Mesendoderm (in vitro differentiated cells): ENCODE measurements at regions not wholly inside any gene's neighbourhood (a gene's known extent, or its start where the extent isn't known, plus 50 kb on each side); places are given as distances from the start of the nearest gene placed in this dataset.

Experiments
- DNase-seq: peaks from one replicate; pipeline ENCODE4 v3.0.0; 2013
- H2AK5ac ChIP-seq: 2 replicates; pipeline ENCODE4 v1.6.1; 2013; ENCODE audit warnings: low read length, inconsistent platforms
- H2BK120ac ChIP-seq: 2 replicates; pipeline ENCODE4 v1.6.1; 2013; ENCODE audit warnings: low read depth, mild to moderate bottlenecking, low read length, moderate library complexity, mixed read lengths
- H2BK15ac ChIP-seq: replicated peaks from 2 replicates; pipeline ENCODE4 v1.6.1; 2013; ENCODE audit warnings: low read depth, mild to moderate bottlenecking, moderate library complexity
- H2BK5ac ChIP-seq: 2 replicates; pipeline ENCODE4 v1.6.1; 2013; ENCODE audit warnings: low read length, inconsistent platforms
- H3K18ac ChIP-seq: 2 replicates; pipeline ENCODE4 v1.6.1; 2013; ENCODE audit warnings: mild to moderate bottlenecking, low read length, mixed read lengths
- H3K23ac ChIP-seq: one replicate; pipeline ENCODE4 v1.6.1; 2013; ENCODE audit warnings: low read length
- H3K27ac ChIP-seq: 2 replicates; pipeline ENCODE4 v1.5.1; 2013; ENCODE audit warnings: low read depth, mild to moderate bottlenecking, inconsistent platforms, low read length, moderate library complexity
- H3K27me3 ChIP-seq: 2 replicates; pipeline ENCODE4 v1.6.1; 2013; ENCODE audit warnings: low read length, control low read depth, mild to moderate bottlenecking, inconsistent platforms; ENCODE audit not compliant: insufficient read depth, poor library complexity
- H3K36me3 ChIP-seq: 2 replicates; pipeline ENCODE4 v1.6.1; 2013; ENCODE audit warnings: low read length, inconsistent platforms; ENCODE audit not compliant: control insufficient read depth, insufficient read depth
- H3K4ac ChIP-seq: one replicate; pipeline ENCODE4 v1.6.1; 2013; ENCODE audit warnings: low read depth, mild to moderate bottlenecking, low read length, moderate library complexity
- H3K4me1 ChIP-seq: 2 replicates; pipeline ENCODE4 v1.6.1; 2013; ENCODE audit warnings: low read depth, low read length, inconsistent platforms; ENCODE audit not compliant: control insufficient read depth
- H3K4me2 ChIP-seq: 2 replicates; pipeline ENCODE4 v1.6.1; 2013; ENCODE audit warnings: low read length
- H3K4me3 ChIP-seq: 2 replicates; pipeline ENCODE4 v1.5.1; 2013; ENCODE audit warnings: mild to moderate bottlenecking, low read length
- H3K56ac ChIP-seq: one replicate; pipeline ENCODE4 v1.6.1; 2013; ENCODE audit warnings: low read length
- H3K79me1 ChIP-seq: 2 replicates; pipeline ENCODE4 v1.6.1; 2013; ENCODE audit warnings: low read length, inconsistent platforms
- H3K79me2 ChIP-seq: 2 replicates; pipeline ENCODE4 v1.6.1; 2013; ENCODE audit warnings: mild to moderate bottlenecking, low read length; ENCODE audit not compliant: control insufficient read depth, insufficient read depth
- H3K9ac ChIP-seq: 2 replicates; pipeline ENCODE4 v1.6.1; 2013; ENCODE audit warnings: low read length, inconsistent platforms
- H4K5ac ChIP-seq: one replicate; pipeline ENCODE4 v1.6.1; 2013; ENCODE audit warnings: low read length
- H4K8ac ChIP-seq: one replicate; pipeline ENCODE4 v1.6.1; 2013; ENCODE audit warnings: low read depth, mild to moderate bottlenecking, control low read depth, low read length, moderate library complexity
- WGBS: extraction: QIAGEN DNeasy Blood & Tissue Kit; methylation state at CpG from one replicate; pipeline ENCODE4 v1.1.7; 2013; ENCODE audit warnings: low lambda C conversion rate, missing lambda C conversion rate; ENCODE audit not compliant: insufficient coverage; ENCODE audit errors: extremely low coverage; 5-methylcytosine and 5-hydroxymethylcytosine counted together

DNA sequence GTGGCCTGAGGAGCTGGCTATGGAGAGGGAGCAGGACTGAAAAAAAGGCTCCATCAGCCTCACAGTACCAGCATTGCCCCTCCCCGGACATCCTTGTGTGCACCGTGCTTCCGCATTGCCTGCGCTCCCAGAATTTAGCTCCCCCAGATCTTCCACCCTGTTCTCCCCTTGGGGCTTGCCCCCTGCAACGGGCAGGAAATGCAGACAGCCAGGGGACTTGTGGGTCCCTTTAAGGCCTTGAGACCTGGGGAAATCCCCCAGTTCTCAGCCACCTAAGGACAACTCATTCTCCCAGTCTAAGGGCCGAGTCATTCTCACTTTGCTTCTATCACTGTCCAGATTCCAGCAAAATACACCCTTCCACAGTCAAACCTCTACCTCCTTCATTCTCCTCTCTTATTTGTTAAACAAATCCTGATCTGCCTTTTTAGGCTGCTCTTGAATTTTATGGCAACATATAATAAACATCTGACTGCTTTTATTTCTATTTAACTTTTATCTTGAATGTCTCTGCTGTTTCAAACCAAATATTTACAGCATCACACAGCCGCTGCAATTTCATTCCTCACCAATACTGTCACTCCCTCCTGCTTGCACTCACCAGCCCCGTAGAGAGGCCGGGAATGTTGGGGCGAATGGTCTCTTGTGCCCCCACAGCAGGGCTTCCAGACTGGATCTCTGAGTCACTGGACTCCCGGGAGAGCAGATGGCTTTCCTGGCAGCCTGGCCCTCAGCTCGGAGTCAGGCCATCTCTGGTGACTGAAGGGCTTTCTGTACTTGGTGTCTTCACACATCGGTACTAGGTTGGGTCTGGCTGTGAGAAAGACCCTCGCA, 221.9 kb downstream of the TSHZ3 start:
- H2BK15ac ChIP-seq, result no peak overlapping the region
- H3K56ac ChIP-seq, result no peak overlapping the region
- no peaks in the 10 kb centered on the region for H3K27me3 ChIP-seq
- WGBS, result no CpG with 5 or more reads among the region's 14 CpGs
- no peaks in the 10 kb centered on the region for H3K4me1 ChIP-seq
- no peak overlapping the region for H3K4me2 ChIP-seq
- no peak overlapping the region for H3K18ac ChIP-seq
- H4K8ac ChIP-seq, result no peak overlapping the region
- no peak overlapping the region for H3K23ac ChIP-seq
- H4K5ac ChIP-seq, result no peak overlapping the region
- H3K79me2 ChIP-seq, result no peaks in the 10 kb centered on the region
- no peaks in the 10 kb centered on the region for H3K79me1 ChIP-seq
- no peak overlapping the region for H3K4me3 ChIP-seq
- DNase-seq, result peak; percentile 63
- H2BK5ac ChIP-seq, result no peak overlapping the region
- H3K27ac ChIP-seq, result no peak overlapping the region
- no peak overlapping the region for H3K4ac ChIP-seq
- H3K9ac ChIP-seq, result no peak overlapping the region
- no peaks in the 10 kb centered on the region for H3K36me3 ChIP-seq
- H2AK5ac ChIP-seq, result no peak overlapping the region
- H2BK120ac ChIP-seq, result no peak overlapping the region

DNA sequence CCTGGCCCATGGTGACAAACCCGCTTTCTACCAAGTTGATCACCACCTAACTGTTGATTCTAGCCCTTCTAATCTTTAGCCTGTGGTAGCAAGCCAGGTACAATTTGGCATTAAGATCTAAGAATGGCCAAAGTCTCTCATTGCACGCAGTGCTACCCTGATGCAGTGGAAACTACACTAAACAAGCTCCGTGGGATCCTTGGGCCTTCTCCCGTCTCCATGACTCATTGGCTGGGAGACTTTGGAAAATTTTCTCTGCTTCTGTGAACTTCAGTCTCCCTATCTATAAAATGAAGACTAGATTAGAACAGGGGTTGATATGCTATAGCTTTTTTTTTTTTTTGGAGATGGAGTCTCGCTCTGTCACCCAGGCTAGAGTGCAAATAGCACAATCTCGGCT, 223.0 kb downstream of the TSHZ3 start:
- H2AK5ac ChIP-seq, result no peak overlapping the region
- no peaks in the 10 kb centered on the region for H3K36me3 ChIP-seq
- H3K23ac ChIP-seq, result no peak overlapping the region
- no peaks in the 10 kb centered on the region for H3K79me2 ChIP-seq
- no peak overlapping the region for H3K27ac ChIP-seq
- H3K4ac ChIP-seq, result no peak overlapping the region
- no peaks in the 10 kb centered on the region for H3K79me1 ChIP-seq
- H2BK120ac ChIP-seq, result no peak overlapping the region
- H2BK15ac ChIP-seq, result no peak overlapping the region
- WGBS, result no CpG with 5 or more reads among the region's 6 CpGs
- H3K4me1 ChIP-seq, result no peaks in the 10 kb centered on the region
- no peak overlapping the region for H3K56ac ChIP-seq
- H4K8ac ChIP-seq, result no peak overlapping the region
- no peak overlapping the region for H3K18ac ChIP-seq
- no peak overlapping the region for H3K4me3 ChIP-seq
- no peak overlapping the region for H4K5ac ChIP-seq
- H3K4me2 ChIP-seq, result no peak overlapping the region
- no peaks in the 10 kb centered on the region for H3K27me3 ChIP-seq
- no peak overlapping the region for H3K9ac ChIP-seq
- DNase-seq, result no peak
- H2BK5ac ChIP-seq, result no peak overlapping the region

DNA sequence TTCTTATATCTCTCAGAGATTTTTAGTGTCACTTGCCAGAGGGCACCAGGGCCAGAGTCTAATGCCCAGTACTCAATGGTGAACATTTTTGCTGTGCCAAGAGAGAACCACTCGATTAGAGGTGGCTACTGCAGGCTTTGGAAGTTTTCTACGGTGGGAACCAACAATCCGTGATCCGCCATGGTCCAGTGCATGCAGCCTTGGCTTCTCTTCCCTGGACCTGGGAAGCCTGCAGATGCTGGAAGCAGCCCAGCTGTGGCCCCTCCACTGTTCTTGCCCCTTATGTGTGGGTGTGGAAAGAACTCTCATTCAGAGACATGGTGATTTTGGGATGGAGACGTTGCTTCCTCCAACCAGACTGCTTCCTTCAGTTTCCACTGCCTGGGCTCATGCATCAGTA, 224.2 kb downstream of the TSHZ3 start:
- H3K36me3 ChIP-seq, result no peaks in the 10 kb centered on the region
- WGBS, result no CpG with 5 or more reads among the region's 5 CpGs

DNA sequence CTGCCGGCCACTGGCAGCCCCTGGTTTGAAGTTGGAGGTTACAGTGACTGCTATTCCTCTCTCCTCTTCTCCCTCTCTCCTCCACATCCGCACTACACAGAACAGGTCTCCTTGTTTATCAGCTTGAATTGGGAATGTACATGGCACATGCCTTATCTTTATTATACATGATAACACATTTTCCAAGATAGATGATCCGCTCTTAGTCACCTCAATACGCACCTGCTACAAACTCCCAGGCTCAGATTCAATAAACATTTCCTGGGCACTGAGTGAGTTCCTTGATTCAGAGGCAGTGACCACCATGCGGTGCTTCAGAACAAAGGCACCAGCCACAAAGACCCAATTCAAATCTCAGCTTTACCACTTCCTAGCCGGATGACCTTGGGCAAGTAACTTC, 227.7 kb downstream of the TSHZ3 start:
- Histone ChIP-seq H3K9ac (no peak overlapping the region), H3K4ac (no peak overlapping the region), H3K18ac (no peak overlapping the region), H2AK5ac (no peak overlapping the region), H2BK15ac (no peak overlapping the region), H3K27me3 (no peaks in the 10 kb centered on the region), H3K79me1 (no peaks in the 10 kb centered on the region), H3K36me3 (no peaks in the 10 kb centered on the region), H3K56ac (no peak overlapping the region), H3K4me2 (no peak overlapping the region), H3K79me2 (no peaks in the 10 kb centered on the region), H3K23ac (no peak overlapping the region), H3K27ac (no peak overlapping the region), H2BK5ac (no peak overlapping the region), H2BK120ac (no peak overlapping the region), H4K5ac (no peak overlapping the region), H3K4me1 (no peaks in the 10 kb centered on the region), H4K8ac (no peak overlapping the region), H3K4me3 (no peak overlapping the region)
- no CpG with 5 or more reads among the region's 6 CpGs for WGBS
- no peak for DNase-seq

More for the DNA sequence above, 224.2 kb downstream of the TSHZ3 start:
- H2BK120ac ChIP-seq, result no peak overlapping the region
- no peak overlapping the region for H4K8ac ChIP-seq
- no peak overlapping the region for H3K23ac ChIP-seq
- H3K4me3 ChIP-seq, result no peak overlapping the region
- H4K5ac ChIP-seq, result no peak overlapping the region
- no peak overlapping the region for H3K4ac ChIP-seq
- H3K18ac ChIP-seq, result no peak overlapping the region
- no peak overlapping the region for H2AK5ac ChIP-seq
- no peak overlapping the region for H2BK15ac ChIP-seq
- no peak overlapping the region for H2BK5ac ChIP-seq
- H3K4me1 ChIP-seq, result no peaks in the 10 kb centered on the region
- no peak for DNase-seq
- no peak overlapping the region for H3K4me2 ChIP-seq
- no peak overlapping the region for H3K56ac ChIP-seq
- no peak overlapping the region for H3K9ac ChIP-seq
- no peaks in the 10 kb centered on the region for H3K79me1 ChIP-seq
- no peaks in the 10 kb centered on the region for H3K79me2 ChIP-seq
- H3K27ac ChIP-seq, result no peak overlapping the region
- H3K27me3 ChIP-seq, result no peaks in the 10 kb centered on the region

DNA sequence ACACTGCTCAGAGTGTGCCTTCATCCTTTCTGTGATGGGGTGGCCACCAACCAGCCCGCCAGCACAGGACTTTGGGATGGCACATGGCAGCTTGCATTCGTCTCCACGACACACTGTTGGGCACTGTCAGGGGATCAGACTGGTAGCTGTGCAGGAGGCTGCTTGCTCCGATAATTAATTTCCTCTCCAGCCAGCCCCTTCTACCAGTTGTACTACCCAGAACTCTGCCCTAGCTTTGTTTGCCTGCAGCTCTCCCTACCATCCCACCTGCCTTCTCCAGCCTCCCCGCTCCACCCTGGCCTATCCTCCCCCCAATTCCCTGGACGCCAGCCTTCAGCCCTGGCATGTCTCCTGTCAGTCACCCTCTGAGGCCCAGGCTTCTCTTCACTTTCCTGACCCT, 228.3 kb downstream of the TSHZ3 start:
- H2BK5ac ChIP-seq, result no peak overlapping the region
- H2BK120ac ChIP-seq, result no peak overlapping the region
- no peaks in the 10 kb centered on the region for H3K79me1 ChIP-seq
- H3K27me3 ChIP-seq, result no peaks in the 10 kb centered on the region
- no CpG with 5 or more reads among the region's 6 CpGs for WGBS
- no peak overlapping the region for H4K5ac ChIP-seq
- H3K56ac ChIP-seq, result no peak overlapping the region
- H3K79me2 ChIP-seq, result no peaks in the 10 kb centered on the region
- no peak for DNase-seq
- H3K27ac ChIP-seq, result no peak overlapping the region
- no peak overlapping the region for H3K23ac ChIP-seq
- H3K18ac ChIP-seq, result no peak overlapping the region
- H2AK5ac ChIP-seq, result no peak overlapping the region
- H3K4ac ChIP-seq, result no peak overlapping the region
- H3K9ac ChIP-seq, result no peak overlapping the region
- no peak overlapping the region for H3K4me3 ChIP-seq
- H4K8ac ChIP-seq, result no peak overlapping the region
- no peak overlapping the region for H2BK15ac ChIP-seq
- no peak overlapping the region for H3K4me2 ChIP-seq
- no peaks in the 10 kb centered on the region for H3K36me3 ChIP-seq
- H3K4me1 ChIP-seq, result no peaks in the 10 kb centered on the region
